Thyroid gland (tissue), 4 donors: ENCODE measurements at regions not wholly inside any gene's neighbourhood (a gene's known extent, or its start where the extent isn't known, plus 50 kb on each side); places are given as distances from the start of the nearest gene placed in this dataset.

Experiments
- DNase-seq, 2 donors: peaks; one replicate each; pipeline ENCODE4 v3.0.0-alpha.2; 2019
- H3K27ac ChIP-seq, 3 donors: fragments of 200-600 bp; sonication (generic); 1 replicate in 2 of 3; 2 replicates in 1 of 3; pipeline ENCODE4 v1.5.1; 2016 to 2019; ENCODE audit warnings: mild to moderate bottlenecking in 1 of 3, moderate library complexity in 1 of 3
- H3K27me3 ChIP-seq: fragments of 200-600 bp; sonication (generic); one replicate; pipeline ENCODE4 v1.5.1; 2019
- H3K36me3 ChIP-seq, 2 donors: fragments of 200-600 bp; sonication (generic); one replicate each; pipeline ENCODE4 v1.5.1; 2016 to 2019
- H3K4me1 ChIP-seq, 2 donors: fragments of 200-600 bp; sonication (generic); one replicate each; pipeline ENCODE4 v1.5.1; 2017 to 2019
- H3K4me3 ChIP-seq, 3 donors: fragments of 200-600 bp; sonication (generic); replicated peaks in 1 of 3; 1 replicate in 2 of 3; 2 replicates in 1 of 3; pipeline ENCODE4 v1.5.1; 2016; ENCODE audit warnings: mild to moderate bottlenecking in 1 of 3
- H3K9me3 ChIP-seq: fragments of 200-600 bp; sonication (generic); one replicate; pipeline ENCODE4 v1.5.1; 2017
- CTCF ChIP-seq, 6 experiments: fragments of 200-600 bp in 3 of 6; fragments of 450-650 bp in 3 of 6; sonication (generic) in 3 of 6; IDR thresholded peaks; one replicate each; pipeline ENCODE4 v1.5.1; 2016 to 2019; ENCODE audit warnings: antibody characterized with exemption in 6 of 6, mild to moderate bottlenecking in 2 of 6, inconsistent platforms in 1 of 6, moderate library complexity in 1 of 6
- POLR2A ChIP-seq, 2 donors: fragments of 450-650 bp; IDR thresholded peaks; one replicate each; pipeline ENCODE4 v1.6.1; 2017; ENCODE audit warnings: antibody characterized with exemption in 2 of 2, mild to moderate bottlenecking in 2 of 2, moderate library complexity in 1 of 2
- WGBS, 2 donors: methylation state at CpG; one replicate each; pipeline ENCODE4 v1.1.5; 2017; 5-methylcytosine and 5-hydroxymethylcytosine counted together
- intact Hi-C: fragments of 100-400 bp; cut with DNase I; formaldehyde crosslinking; loops from one replicate; pipeline ENCODE4 v1.15.1; 2023

DNA sequence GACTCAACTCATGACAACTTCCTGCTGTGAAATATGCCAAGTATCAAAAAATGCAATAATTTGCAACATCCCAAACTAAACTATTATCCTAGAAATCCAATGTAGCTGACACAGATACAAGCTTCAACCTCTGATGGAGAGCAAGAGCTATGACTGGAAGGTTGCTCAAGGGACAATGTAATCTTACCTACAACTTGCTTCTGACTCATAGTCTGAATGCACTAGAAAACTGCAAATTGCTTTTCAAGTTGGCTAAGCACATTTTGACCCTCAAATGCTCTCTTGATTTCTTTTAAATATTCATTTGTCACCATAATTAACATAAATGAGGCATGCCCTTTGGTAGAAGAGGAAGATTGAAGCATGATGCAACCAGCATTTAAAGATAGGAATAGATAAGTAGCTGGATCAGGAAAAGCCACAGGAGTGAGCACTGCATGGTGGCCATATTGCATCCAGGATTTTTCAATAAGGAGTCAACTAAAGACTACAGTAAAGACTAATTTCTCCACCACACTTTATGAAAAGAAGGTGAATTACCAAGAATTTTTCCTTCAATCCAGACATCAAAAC, 630.8 kb upstream of the GBE1 start:
- Histone ChIP-seq H3K4me1 (no peaks in the 10 kb centered on the region), H3K9me3 (no peaks in the 10 kb centered on the region), H3K36me3 (no peaks in the 10 kb centered on the region), H3K27me3 (no peaks in the 10 kb centered on the region), H3K27ac (no peak overlapping the region), H3K4me3 (no peak overlapping the region)
- intact Hi-C loops = no loop called here
- DNase-seq = no peak
- TF ChIP-seq POLR2A (IDR thresholded peaks at IDR 0.05) (no peak), CTCF (IDR thresholded peaks at IDR 0.05) (no peak)

DNA sequence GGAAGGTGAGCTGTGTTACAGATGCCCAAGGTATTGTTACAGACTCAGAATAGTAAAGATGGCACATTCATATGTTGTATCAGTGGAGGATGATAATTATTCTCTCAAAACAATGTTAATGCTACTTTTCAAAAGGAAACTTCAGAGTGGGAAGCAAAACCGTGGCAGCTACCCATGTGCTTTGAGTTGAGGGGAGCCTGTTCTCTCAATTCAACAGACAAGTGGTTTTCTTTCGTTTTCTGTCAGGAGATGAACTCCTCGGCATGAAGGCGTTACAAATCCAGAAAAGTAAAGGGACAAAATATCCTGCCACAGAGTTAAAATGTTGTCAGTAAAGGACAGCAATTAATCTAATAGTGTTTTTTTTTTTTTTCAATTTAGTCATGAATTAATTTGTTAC, 629.4 kb upstream of the GBE1 start:
- Histone ChIP-seq H3K4me1 (no peaks in the 10 kb centered on the region), H3K27me3 (no peaks in the 10 kb centered on the region), H3K36me3 (no peaks in the 10 kb centered on the region), H3K27ac (no peak overlapping the region), H3K9me3 (no peaks in the 10 kb centered on the region), H3K4me3 (no peak overlapping the region)
- DNase-seq = no peak
- intact Hi-C loops = no loop called here
- TF ChIP-seq CTCF (IDR thresholded peaks at IDR 0.05) (no peak), POLR2A (IDR thresholded peaks at IDR 0.05) (no peak)
- WGBS, 2 donors = 84 to 87% methylated on average over 4 of the region's 4 CpGs

DNA sequence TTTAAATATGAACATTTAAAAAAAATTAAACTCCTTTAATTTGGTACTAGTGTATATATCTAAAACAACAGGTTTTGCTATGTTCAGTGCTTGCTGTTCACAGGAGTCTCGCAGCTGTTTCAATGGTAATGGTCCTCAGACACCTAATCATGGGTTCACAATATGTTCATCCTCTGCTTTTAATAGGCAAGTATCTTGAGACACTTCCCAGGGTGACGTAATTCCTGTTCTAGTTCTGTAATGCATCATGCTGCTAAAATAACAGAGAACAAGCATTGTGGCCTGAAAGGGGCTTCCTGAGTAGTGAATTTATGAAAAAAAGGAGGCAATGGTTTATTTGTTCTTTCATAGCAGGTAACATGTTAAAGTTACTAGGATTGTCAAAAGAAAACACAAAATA, 625.2 kb upstream of the GBE1 start:
- no peak for DNase-seq
- H3K4me3 ChIP-seq = no peak overlapping the region
- H3K36me3 ChIP-seq = no peaks in the 10 kb centered on the region
- H3K27me3 ChIP-seq = no peaks in the 10 kb centered on the region
- H3K9me3 ChIP-seq = no peaks in the 10 kb centered on the region
- H3K4me1 ChIP-seq = no peaks in the 10 kb centered on the region
- H3K27ac ChIP-seq = no peak overlapping the region
- TF ChIP-seq CTCF (IDR thresholded peaks at IDR 0.05) (no peak), POLR2A (IDR thresholded peaks at IDR 0.05) (no peak)
- 46 to 53% methylated on average over 2 of the region's 2 CpGs for WGBS, 2 donors
- intact Hi-C loops = no loop called here

DNA sequence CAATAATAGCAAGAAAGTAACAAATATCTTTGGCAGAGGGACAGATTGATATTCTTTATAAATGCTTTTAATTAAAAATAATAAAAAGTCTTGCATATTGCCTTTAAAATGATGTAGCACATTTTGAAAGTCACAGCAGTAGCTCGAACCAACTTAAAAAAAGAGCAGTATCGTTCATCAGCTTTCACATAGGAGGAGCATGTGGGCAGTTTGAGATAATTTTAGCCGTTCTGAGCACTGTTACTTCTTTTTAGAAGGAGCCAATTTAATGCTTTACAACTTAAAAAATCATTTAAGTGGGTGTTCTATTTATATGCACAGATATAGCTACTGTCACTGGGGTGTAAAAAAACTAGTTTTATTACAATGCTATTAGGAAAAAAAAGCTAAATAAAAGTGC, 622.7 kb upstream of the GBE1 start:
- Histone ChIP-seq H3K4me1 (no peaks in the 10 kb centered on the region), H3K4me3 (no peak overlapping the region), H3K36me3 (no peaks in the 10 kb centered on the region), H3K27me3 (no peaks in the 10 kb centered on the region), H3K27ac (no peak overlapping the region), H3K9me3 (no peaks in the 10 kb centered on the region)
- intact Hi-C loops = no loop called here
- no peak for DNase-seq
- TF ChIP-seq CTCF (IDR thresholded peaks at IDR 0.05) (no peak), POLR2A (IDR thresholded peaks at IDR 0.05) (no peak)
- 62 to 67% methylated on average over 3 of the region's 3 CpGs for WGBS, 2 donors

DNA sequence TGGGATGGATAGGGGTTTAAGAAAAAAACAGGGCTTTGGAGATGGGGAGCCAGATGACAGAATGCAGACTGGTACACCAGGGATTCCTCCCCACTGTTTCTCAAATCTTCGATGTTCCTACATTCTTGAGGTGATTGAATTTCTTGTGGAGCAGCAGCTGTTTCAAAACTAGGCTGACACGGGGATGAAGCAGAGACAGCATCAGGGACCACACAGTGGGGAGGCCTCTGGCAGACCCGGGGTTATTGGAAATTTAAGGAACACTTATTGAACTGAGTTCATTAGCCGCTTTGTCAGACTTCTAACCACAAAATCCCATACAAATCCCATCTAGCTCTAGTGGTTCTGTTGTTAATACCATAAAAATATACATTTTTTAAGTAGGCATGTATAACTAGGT, 621.4 kb upstream of the GBE1 start:
- TF ChIP-seq POLR2A (IDR thresholded peaks at IDR 0.05) (no peak), CTCF (IDR thresholded peaks at IDR 0.05) (no peak)
- intact Hi-C loops = no loop called here
- DNase-seq = no peak
- no peak overlapping the region for H3K27ac ChIP-seq
- H3K36me3 ChIP-seq = no peaks in the 10 kb centered on the region
- WGBS, 2 donors = 88 to 90% methylated on average over 4 of the region's 4 CpGs
- no peaks in the 10 kb centered on the region for H3K9me3 ChIP-seq
- no peak overlapping the region for H3K4me3 ChIP-seq
- no peaks in the 10 kb centered on the region for H3K4me1 ChIP-seq
- H3K27me3 ChIP-seq = no peaks in the 10 kb centered on the region
